ENCODE measurements at regions not wholly inside any gene's neighbourhood (a gene's known extent, or its start where the extent isn't known, plus 50 kb on each side); places are given as distances from the start of the nearest gene placed in this dataset.

DNA sequence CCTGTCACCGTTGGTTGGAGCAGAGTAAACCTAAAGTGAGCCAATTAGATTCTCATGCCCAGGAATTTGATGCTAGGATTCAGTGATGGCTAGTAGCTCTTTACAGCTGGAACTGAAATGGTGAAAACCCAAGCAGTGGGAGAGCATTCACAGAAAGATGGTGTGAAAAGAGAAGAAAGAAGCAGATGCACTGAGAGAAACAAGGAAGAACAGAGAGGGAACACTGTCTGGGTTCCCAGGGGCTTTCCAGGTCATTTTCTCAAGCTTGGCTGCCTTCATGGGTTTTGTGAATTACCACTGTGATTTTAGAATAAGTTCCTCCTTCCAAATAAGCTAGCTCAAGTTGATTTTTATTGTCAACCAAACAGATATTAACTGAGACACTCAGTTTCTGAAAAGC, 104.1 kb upstream of the AKIRIN2 start:
- H2BK12ac ChIP-seq (ENCODE audit: insufficient read length, low read depth, low read length) = no peak overlapping the region
- no peak overlapping the region for H3K56ac ChIP-seq (ENCODE audit: insufficient read length, low read depth, low read length)
- H2AK5ac ChIP-seq (ENCODE audit: insufficient read length, low read length) = no peak overlapping the region
- Mint-ChIP-seq H3K36me3 (ENCODE audit: insufficient read depth in 1 of 3, low read depth in 3 of 3) (no peaks in the 10 kb centered on the region), H3K9me3 (no peaks in the 10 kb centered on the region), H3K27ac (no peak overlapping the region), H3K27me3 (ENCODE audit: low read depth) (no peaks in the 10 kb centered on the region), H3K4me3 (no peak overlapping the region), H3K4me1 (no peaks in the 10 kb centered on the region)
- no peak overlapping the region for H3K27ac ChIP-seq (ENCODE audit: insufficient read length, low read depth, low read length)
- no peak overlapping the region for H3K4me2 ChIP-seq (ENCODE audit: insufficient read depth, insufficient read length, low read length)
- no peak overlapping the region for H2BK5ac ChIP-seq (ENCODE audit: insufficient read length, low read length)
- no peaks in the 10 kb centered on the region for H3K27me3 ChIP-seq (ENCODE audit: insufficient read depth, low read length)
- no peaks in the 10 kb centered on the region for H3K9me3 ChIP-seq (ENCODE audit: control insufficient read depth, low read depth, low read length)
- no peaks in the 10 kb centered on the region for H3K23me2 ChIP-seq (ENCODE audit: insufficient read length, low read depth, low read length, poor library complexity, severe bottlenecking)
- H3K18ac ChIP-seq (ENCODE audit: insufficient read length, low read depth, low read length) = no peak overlapping the region
- no peak overlapping the region for H3K4ac ChIP-seq (ENCODE audit: low read depth, low read length)
- no peak overlapping the region for H2BK120ac ChIP-seq (ENCODE audit: low read depth, low read length, poor library complexity, severe bottlenecking)
- H3T11ph ChIP-seq (ENCODE audit: low read length) = no peak overlapping the region
- no peak overlapping the region for H4K91ac ChIP-seq (ENCODE audit: insufficient read length, low read depth, low read length)
- H3K23ac ChIP-seq (ENCODE audit: insufficient read length, low read depth, low read length) = no peak overlapping the region
- H2AFZ ChIP-seq (ENCODE audit: low read length) = no peak overlapping the region
- H2BK15ac ChIP-seq (ENCODE audit: low read depth, low read length) = no peak overlapping the region
- no peaks in the 10 kb centered on the region for H3K4me1 ChIP-seq (ENCODE audit: insufficient read depth, low read length)
- no peak overlapping the region for H4K5ac ChIP-seq (ENCODE audit: insufficient read length, low read depth, low read length)
- H3K9ac ChIP-seq (ENCODE audit: extremely low read depth, insufficient read length, low read length) = no peak overlapping the region
- WGBS (ENCODE audit: extremely low coverage, insufficient read length, low lambda C conversion rate) = no CpG with 5 or more reads among the region's 1 CpG
- no peak overlapping the region for H4K8ac ChIP-seq (replicated peaks; ENCODE audit: insufficient read length, low read depth, low read length)
- no peak for DNase-seq
- no peak overlapping the region for H3K14ac ChIP-seq (ENCODE audit: insufficient read depth, low read length)
- H4K20me1 ChIP-seq (ENCODE audit: control insufficient read depth, insufficient read depth, insufficient read length) = no peaks in the 10 kb centered on the region
- no peaks in the 10 kb centered on the region for H3K79me2 ChIP-seq (ENCODE audit: insufficient read depth, low read length)
- TF ChIP-seq, protein P1, sequence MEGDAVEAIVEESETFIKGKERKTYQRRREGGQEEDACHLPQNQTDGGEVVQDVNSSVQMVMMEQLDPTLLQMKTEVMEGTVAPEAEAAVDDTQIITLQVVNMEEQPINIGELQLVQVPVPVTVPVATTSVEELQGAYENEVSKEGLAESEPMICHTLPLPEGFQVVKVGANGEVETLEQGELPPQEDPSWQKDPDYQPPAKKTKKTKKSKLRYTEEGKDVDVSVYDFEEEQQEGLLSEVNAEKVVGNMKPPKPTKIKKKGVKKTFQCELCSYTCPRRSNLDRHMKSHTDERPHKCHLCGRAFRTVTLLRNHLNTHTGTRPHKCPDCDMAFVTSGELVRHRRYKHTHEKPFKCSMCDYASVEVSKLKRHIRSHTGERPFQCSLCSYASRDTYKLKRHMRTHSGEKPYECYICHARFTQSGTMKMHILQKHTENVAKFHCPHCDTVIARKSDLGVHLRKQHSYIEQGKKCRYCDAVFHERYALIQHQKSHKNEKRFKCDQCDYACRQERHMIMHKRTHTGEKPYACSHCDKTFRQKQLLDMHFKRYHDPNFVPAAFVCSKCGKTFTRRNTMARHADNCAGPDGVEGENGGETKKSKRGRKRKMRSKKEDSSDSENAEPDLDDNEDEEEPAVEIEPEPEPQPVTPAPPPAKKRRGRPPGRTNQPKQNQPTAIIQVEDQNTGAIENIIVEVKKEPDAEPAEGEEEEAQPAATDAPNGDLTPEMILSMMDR (conservative IDR thresholded peaks at IDR 0.05) = no peak
- no peak overlapping the region for H2BK20ac ChIP-seq (ENCODE audit: low read depth, low read length, poor library complexity, severe bottlenecking)
- H3K79me1 ChIP-seq (ENCODE audit: insufficient read depth, low read depth, low read length, poor library complexity, severe bottlenecking) = no peaks in the 10 kb centered on the region
